K562 (cell line): ENCODE measurements at regions not wholly inside any gene's neighbourhood (a gene's known extent, or its start where the extent isn't known, plus 50 kb on each side); places are given as distances from the start of the nearest gene placed in this dataset.

ENCODE experiments used
- ATAC-seq: fragments of 200-7000 bp; cut with Tn5 transposase; 3 replicates; pipeline ENCODE4 v1.9.1; 2020; ENCODE audit warnings: moderate library complexity
- BruUV-seq: library from RNA; stranded (reverse); fragments of 400-500 nt; replicated peaks from 2 replicates; lab custom pipeline; 2021; lab: Mats Ljungman, UMichigan
- CTCF ChIA-PET: fragments of 300-600 bp; formaldehyde crosslinking; extraction: SDS; loops from one replicate; lab custom pipeline; 2021; ENCODE audit warnings: low intra/inter-chr PET ratio; lab: Yijun Ruan, JAX
- POLR2A ChIA-PET: fragments of 300-600, 350-650 bp; sonication (Branson Sonifier 250); formaldehyde crosslinking; extraction: SDS; loops from one replicate; lab custom pipeline; 2021; ENCODE audit warnings: antibody characterized with exemption, inconsistent platforms; lab: Yijun Ruan, JAX
- DNase-seq, 4 experiments: peaks; one replicate each; pipeline versions ENCODE4 v3.0.0 to v3.0.0-alpha.2; 2011 to 2018; ENCODE audit warnings: low spot score in 3 of 4, mixed read lengths in 3 of 4; ENCODE audit errors: extremely low read depth in 1 of 4
- FAIRE-seq: peaks from 2 replicates; lab custom pipeline; 2011; peaks lifted over from hg19 to GRCh38; lab: Jason Lieb, UNC
- H2AFZ ChIP-seq: 2 replicates; pipeline ENCODE4 v1.6.0; 2011; ENCODE audit warnings: low read depth, low read length, control low read depth, inconsistent platforms
- H3K27ac ChIP-seq: fragments of 200-600 bp; 3 replicates; pipeline ENCODE4 v1.8.0; 2011; ENCODE audit warnings: low read depth, mild to moderate bottlenecking, control low read depth, inconsistent platforms, low read length, moderate library complexity, mixed read lengths; ENCODE audit errors: extremely low read depth
- H3K27me3 ChIP-seq, 2 experiments: fragments of 300-600 bp in 1 of 2; 2 replicates in 1 of 2; 3 replicates in 1 of 2; pipeline versions ENCODE4 v1.6.0 to v1.8.0; 2011; ENCODE audit warnings: inconsistent platforms in 2 of 2, low read length in 2 of 2, mild to moderate bottlenecking in 1 of 2, mixed read lengths in 1 of 2, moderate library complexity in 1 of 2; ENCODE audit not compliant: control insufficient read depth in 2 of 2, insufficient read depth in 2 of 2
- H3K36me3 ChIP-seq: fragments of 300-600 bp; 3 replicates; pipeline ENCODE4 v1.8.0; 2011; ENCODE audit warnings: mild to moderate bottlenecking, low read length, inconsistent platforms; ENCODE audit not compliant: control insufficient read depth, insufficient read depth
- H3K4me1 ChIP-seq, 2 experiments: fragments of 200-600 bp in 1 of 2; replicated peaks in 1 of 2; 2 replicates in 1 of 2; 3 replicates in 1 of 2; pipeline versions ENCODE4 v1.5.1 to v1.8.0; 2011; ENCODE audit warnings: inconsistent platforms in 2 of 2, low read length in 2 of 2, mild to moderate bottlenecking in 1 of 2, mixed read lengths in 1 of 2, moderate library complexity in 1 of 2; ENCODE audit not compliant: control insufficient read depth in 2 of 2, insufficient read depth in 2 of 2
- H3K4me2 ChIP-seq: 2 replicates; pipeline ENCODE4 v1.6.1; 2011; ENCODE audit warnings: low read length, control low read depth, inconsistent platforms, mixed read lengths; ENCODE audit not compliant: insufficient read depth
- H3K4me3 ChIP-seq: fragments of 200-600 bp; sonication (generic), shearing (Covaris generic); 2 replicates; pipeline ENCODE4 v1.5.1; 2016; ENCODE audit warnings: control low read depth, inconsistent platforms
- H3K79me2 ChIP-seq: fragments of 200-600 bp; 3 replicates; pipeline ENCODE4 v1.8.0; 2011; ENCODE audit warnings: low read length, inconsistent platforms; ENCODE audit not compliant: control insufficient read depth, insufficient read depth
- H3K9ac ChIP-seq, 2 experiments: 2 replicates each; pipeline versions ENCODE4 v1.6.0 to v1.6.1; 2011; ENCODE audit warnings: low read depth in 2 of 2, low read length in 2 of 2, control low read depth in 1 of 2, inconsistent platforms in 1 of 2, mild to moderate bottlenecking in 1 of 2, mixed read lengths in 1 of 2; ENCODE audit not compliant: insufficient read depth in 1 of 2
- H3K9me1 ChIP-seq: one replicate; pipeline ENCODE4 v1.6.0; 2011; ENCODE audit warnings: inconsistent platforms, mild to moderate bottlenecking, low read length, moderate library complexity; ENCODE audit not compliant: control insufficient read depth, insufficient read depth
- H3K9me3 ChIP-seq: replicated peaks from 2 replicates; pipeline ENCODE4 v1.5.1; 2011; ENCODE audit warnings: low read depth, low read length, inconsistent platforms; ENCODE audit not compliant: control insufficient read depth, insufficient read depth
- H4K20me1 ChIP-seq: replicated peaks from 2 replicates; pipeline ENCODE4 v1.6.1; 2011; ENCODE audit warnings: low read length, inconsistent platforms, mixed read lengths; ENCODE audit not compliant: control insufficient read depth, insufficient read depth
- ELF2 ChIP-seq: fragments of 250-450 bp; sonication (Bioruptor Pico); IDR thresholded peaks from 2 replicates; pipeline ENCODE4 v1.5.0; 2021; ENCODE audit warnings: mild to moderate bottlenecking
- FOSL1 ChIP-seq: fragments of 200-800 bp; sonication (Bioruptor generic); conservative IDR thresholded peaks from 2 replicates; pipeline ENCODE4 v1.6.1; 2016; ENCODE audit warnings: missing genetic modification characterization, missing compliant biosample characterization
- FOXK1 ChIP-seq: sonication (generic); formaldehyde crosslinking; IDR thresholded peaks from 2 replicates; pipeline ENCODE4 v1.8.0; 2022; ENCODE audit warnings: missing genetic modification reagents, mild to moderate bottlenecking, borderline replicate concordance
- ILK ChIP-seq: fragments of 450-650 bp; IDR thresholded peaks from 2 replicates; pipeline ENCODE4 v1.6.1; 2016; ENCODE audit warnings: missing genetic modification characterization, low read depth, mild to moderate bottlenecking, missing compliant biosample characterization, moderate library complexity, borderline replicate concordance
- KDM2B ChIP-seq: fragments of 250-450 bp; sonication (Bioruptor Pico); IDR thresholded peaks from 2 replicates; pipeline ENCODE4 v1.8.0; 2021; ENCODE audit warnings: mild to moderate bottlenecking, moderate library complexity
- ZNF695 ChIP-seq: fragments of 450-650 bp; formaldehyde crosslinking; IDR thresholded peaks from 2 replicates; pipeline ENCODE4 v1.4.0; 2020; ENCODE audit warnings: mild to moderate bottlenecking, moderate library complexity
- WGBS: fragments of 100-300 bp; shearing (Covaris generic); methylation state at CpG from one replicate; pipeline ENCODE4 v1.1.6; 2016; ENCODE audit warnings: low coverage, mixed read lengths; ENCODE audit not compliant: insufficient coverage; ENCODE audit errors: missing lambda C conversion rate; 5-methylcytosine and 5-hydroxymethylcytosine counted together
- in situ Hi-C: fragments of 300-500 bp; cut with MboI; formaldehyde crosslinking; loops from 4 replicates; pipeline ENCODE4 v1.15.0; 2018; ENCODE audit warnings: inconsistent platforms, mixed read lengths
- intact Hi-C: fragments of 100-400 bp; cut with micrococcal nuclease; formaldehyde crosslinking; loops from 2 replicates; pipeline ENCODE4 v1.14.2; 2022
- TF ChIP-seq, protein P1 (sequence below): fragments of 450-650 bp; IDR thresholded peaks from 2 replicates; pipeline ENCODE4 v1.6.1; 2016; ENCODE audit warnings: borderline replicate concordance
- TF ChIP-seq, protein P2 (sequence below), 2 experiments: fragments of 450-650 bp in 1 of 2; sonication (generic) in 1 of 2; formaldehyde crosslinking in 1 of 2; IDR thresholded peaks in 1 of 2; conservative IDR thresholded peaks in 1 of 2; 2 replicates each; pipeline versions ENCODE4 v1.6.1 to v1.8.1; 2016 to 2023; ENCODE audit warnings: mild to moderate bottlenecking in 2 of 2, moderate library complexity in 2 of 2, inconsistent platforms in 1 of 2, missing genetic modification reagents in 1 of 2
- TF ChIP-seq, protein P3 (sequence below): sonication (generic); formaldehyde crosslinking; IDR thresholded peaks from 2 replicates; pipeline ENCODE4 v1.8.0; 2022; ENCODE audit warnings: missing genetic modification reagents, mild to moderate bottlenecking, borderline replicate concordance
- TF ChIP-seq, protein P4 (sequence below): IDR thresholded peaks from 3 replicates; pipeline ENCODE4 v1.6.1; 2011; ENCODE audit warnings: borderline replicate concordance, mild to moderate bottlenecking; ENCODE audit not compliant: insufficient read length, insufficient read depth

DNA sequence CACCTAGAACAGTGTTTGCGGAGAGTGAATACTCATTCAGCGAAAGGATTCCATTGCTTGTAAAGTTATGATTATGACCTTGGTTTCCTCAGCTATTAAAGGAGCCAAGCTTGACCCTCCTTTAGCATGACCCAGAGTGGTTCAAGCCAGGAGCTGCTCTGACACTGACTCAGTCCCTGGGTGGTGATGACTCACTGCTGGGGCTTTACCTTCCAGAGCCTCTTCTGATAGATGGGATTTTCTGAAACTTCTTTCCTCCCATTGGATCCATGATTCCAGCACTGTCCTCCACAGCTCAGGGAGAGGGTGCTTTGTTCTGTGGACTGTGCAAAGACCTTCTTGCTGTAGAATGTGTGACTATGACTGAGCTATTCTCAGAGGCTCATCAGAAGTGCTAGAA, 77.4 kb downstream of the S1PR1 start:
- 0 out of 5 replicates have a peak, but pooled peaks cover 0 to 2% of the 10 kb centered on the region in 2 experiments for H3K4me1 ChIP-seq
- intact Hi-C loops = no loop called here
- no peak overlapping the region for H3K27ac ChIP-seq
- no peak overlapping the region for H3K4me2 ChIP-seq
- CTCF ChIA-PET = no interaction called here
- no peaks in the 10 kb centered on the region for H3K36me3 ChIP-seq
- no peaks in the 10 kb centered on the region for H3K9me3 ChIP-seq
- H3K4me3 ChIP-seq = no peak overlapping the region
- no peaks in the 10 kb centered on the region for H3K79me2 ChIP-seq
- FAIRE-seq = no peak
- no peaks in the 10 kb centered on the region for H4K20me1 ChIP-seq
- in situ Hi-C loops = no loop called here
- no peaks in the 10 kb centered on the region for H3K9me1 ChIP-seq
- no peak; the same call in 2 of the 3 replicates for ATAC-seq
- no TSS peak for BruUV-seq
- TF ChIP-seq, protein P1, sequence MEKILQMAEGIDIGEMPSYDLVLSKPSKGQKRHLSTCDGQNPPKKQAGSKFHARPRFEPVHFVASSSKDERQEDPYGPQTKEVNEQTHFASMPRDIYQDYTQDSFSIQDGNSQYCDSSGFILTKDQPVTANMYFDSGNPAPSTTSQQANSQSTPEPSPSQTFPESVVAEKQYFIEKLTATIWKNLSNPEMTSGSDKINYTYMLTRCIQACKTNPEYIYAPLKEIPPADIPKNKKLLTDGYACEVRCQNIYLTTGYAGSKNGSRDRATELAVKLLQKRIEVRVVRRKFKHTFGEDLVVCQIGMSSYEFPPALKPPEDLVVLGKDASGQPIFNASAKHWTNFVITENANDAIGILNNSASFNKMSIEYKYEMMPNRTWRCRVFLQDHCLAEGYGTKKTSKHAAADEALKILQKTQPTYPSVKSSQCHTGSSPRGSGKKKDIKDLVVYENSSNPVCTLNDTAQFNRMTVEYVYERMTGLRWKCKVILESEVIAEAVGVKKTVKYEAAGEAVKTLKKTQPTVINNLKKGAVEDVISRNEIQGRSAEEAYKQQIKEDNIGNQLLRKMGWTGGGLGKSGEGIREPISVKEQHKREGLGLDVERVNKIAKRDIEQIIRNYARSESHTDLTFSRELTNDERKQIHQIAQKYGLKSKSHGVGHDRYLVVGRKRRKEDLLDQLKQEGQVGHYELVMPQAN = no peak
- TF ChIP-seq, protein P2, sequence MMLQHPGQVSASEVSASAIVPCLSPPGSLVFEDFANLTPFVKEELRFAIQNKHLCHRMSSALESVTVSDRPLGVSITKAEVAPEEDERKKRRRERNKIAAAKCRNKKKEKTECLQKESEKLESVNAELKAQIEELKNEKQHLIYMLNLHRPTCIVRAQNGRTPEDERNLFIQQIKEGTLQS (IDR thresholded peaks at IDR 0.05) = peak; percentile 39
- TF ChIP-seq, protein P2 (CRISPR knock-in tag; conservative IDR thresholded peaks at IDR 0.05) = no peak
- TF ChIP-seq KDM2B (CRISPR knock-in tag) = no peak
- TF ChIP-seq FOSL1 (tag) = peak; percentile 54
- TF ChIP-seq ZNF695 (CRISPR knock-in tag) = no peak
- TF ChIP-seq, protein P3, sequence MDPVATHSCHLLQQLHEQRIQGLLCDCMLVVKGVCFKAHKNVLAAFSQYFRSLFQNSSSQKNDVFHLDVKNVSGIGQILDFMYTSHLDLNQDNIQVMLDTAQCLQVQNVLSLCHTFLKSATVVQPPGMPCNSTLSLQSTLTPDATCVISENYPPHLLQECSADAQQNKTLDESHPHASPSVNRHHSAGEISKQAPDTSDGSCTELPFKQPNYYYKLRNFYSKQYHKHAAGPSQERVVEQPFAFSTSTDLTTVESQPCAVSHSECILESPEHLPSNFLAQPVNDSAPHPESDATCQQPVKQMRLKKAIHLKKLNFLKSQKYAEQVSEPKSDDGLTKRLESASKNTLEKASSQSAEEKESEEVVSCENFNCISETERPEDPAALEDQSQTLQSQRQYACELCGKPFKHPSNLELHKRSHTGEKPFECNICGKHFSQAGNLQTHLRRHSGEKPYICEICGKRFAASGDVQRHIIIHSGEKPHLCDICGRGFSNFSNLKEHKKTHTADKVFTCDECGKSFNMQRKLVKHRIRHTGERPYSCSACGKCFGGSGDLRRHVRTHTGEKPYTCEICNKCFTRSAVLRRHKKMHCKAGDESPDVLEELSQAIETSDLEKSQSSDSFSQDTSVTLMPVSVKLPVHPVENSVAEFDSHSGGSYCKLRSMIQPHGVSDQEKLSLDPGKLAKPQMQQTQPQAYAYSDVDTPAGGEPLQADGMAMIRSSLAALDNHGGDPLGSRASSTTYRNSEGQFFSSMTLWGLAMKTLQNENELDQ (CRISPR knock-in tag) = no peak
- no peak for TF ChIP-seq ILK (tag)
- no peak for TF ChIP-seq FOXK1
- no peak for TF ChIP-seq ELF2 (CRISPR knock-in tag)
- TF ChIP-seq, protein P4, sequence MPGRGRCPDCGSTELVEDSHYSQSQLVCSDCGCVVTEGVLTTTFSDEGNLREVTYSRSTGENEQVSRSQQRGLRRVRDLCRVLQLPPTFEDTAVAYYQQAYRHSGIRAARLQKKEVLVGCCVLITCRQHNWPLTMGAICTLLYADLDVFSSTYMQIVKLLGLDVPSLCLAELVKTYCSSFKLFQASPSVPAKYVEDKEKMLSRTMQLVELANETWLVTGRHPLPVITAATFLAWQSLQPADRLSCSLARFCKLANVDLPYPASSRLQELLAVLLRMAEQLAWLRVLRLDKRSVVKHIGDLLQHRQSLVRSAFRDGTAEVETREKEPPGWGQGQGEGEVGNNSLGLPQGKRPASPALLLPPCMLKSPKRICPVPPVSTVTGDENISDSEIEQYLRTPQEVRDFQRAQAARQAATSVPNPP = no peak
- POLR2A ChIA-PET = interaction anchor here (1.6 kb wide), 1 partner anchor 14 kb away, joined by 4 read pairs; no protein-coding TSS in a partner anchor
- peaks cover 0 to 32% of the 10 kb centered on the region in 2 experiments; a peak in 4 of 5 replicates for H3K27me3 ChIP-seq
- H3K9ac ChIP-seq = no peak overlapping the region
- DNase-seq = no peak
- 44% methylated on average over 2 of the region's 2 CpGs for WGBS
- no peak overlapping the region for H2AFZ ChIP-seq
